A549 (cell line): ENCODE measurements at regions not wholly inside any gene's neighbourhood (a gene's known extent, or its start where the extent isn't known, plus 50 kb on each side); places are given as distances from the start of the nearest gene placed in this dataset.

ENCODE experiments used
- CTCF ChIP-seq: fragments of >200 bp; sonication (Bioruptor Twin); formaldehyde crosslinking; IDR thresholded peaks from 3 replicates; pipeline ENCODE4 v1.5.1; 2016
- NFE2L2 ChIP-seq: fragments of 150-350 bp; conservative IDR thresholded peaks from 2 replicates; pipeline ENCODE4 v1.6.1; 2014; ENCODE audit warnings: low read length
- ZSCAN20 ChIP-seq: fragments of 250-450 bp; sonication (Bioruptor Pico); IDR thresholded peaks from 2 replicates; pipeline ENCODE4 v1.8.0; 2022; ENCODE audit warnings: mild to moderate bottlenecking, moderate library complexity

DNA sequence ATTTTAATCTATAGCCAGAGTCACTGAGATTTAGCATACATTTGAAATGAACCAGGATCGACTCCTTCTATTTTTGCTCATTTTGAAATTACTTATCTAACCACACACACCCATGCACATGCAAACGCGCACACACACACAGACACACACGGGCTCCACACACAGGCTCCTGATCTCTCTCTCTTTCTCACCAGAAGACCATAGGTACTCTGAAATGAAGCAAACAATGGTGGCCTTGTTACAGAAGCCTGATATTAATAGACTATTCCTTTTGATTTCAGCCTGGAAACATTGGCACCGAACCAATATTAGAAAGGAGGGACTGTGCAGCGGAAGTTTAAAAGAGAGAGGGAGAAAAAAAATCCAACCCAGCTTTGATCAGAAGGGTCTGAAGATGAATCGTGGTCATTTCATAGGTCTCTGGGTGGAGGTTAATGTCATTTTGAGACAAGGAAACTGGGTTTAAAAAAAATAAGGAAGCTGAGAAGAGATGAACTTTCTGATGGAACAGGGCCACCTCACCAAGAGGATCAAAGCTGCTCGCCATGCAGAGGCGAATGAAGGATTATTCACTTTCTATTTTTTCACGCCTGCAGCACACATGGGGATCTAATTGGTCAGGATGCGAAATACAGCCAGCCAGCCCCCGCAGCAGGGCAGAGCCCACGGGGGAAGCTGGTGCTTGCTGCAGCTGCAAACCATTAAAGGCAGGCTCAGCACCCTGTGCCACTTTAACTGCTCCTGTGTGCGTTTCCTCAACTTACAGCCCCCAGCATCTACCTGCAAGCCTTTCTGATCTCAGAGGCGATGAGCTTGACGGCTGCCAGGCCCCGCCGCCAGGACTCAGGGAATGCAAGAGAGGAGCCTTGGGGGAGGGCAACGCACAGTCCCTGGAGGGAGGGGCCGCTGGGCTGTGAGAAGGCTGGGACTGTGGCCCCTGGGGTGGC, 88.8 kb downstream of the HES1 start:
- TF ChIP-seq CTCF, result no peak
- no peak for TF ChIP-seq NFE2L2
- no peak for TF ChIP-seq ZSCAN20
